Esophagus squamous epithelium (tissue), 4 donors: ENCODE measurements at regions not wholly inside any gene's neighbourhood (a gene's known extent, or its start where the extent isn't known, plus 50 kb on each side); places are given as distances from the start of the nearest gene placed in this dataset.
"Not testable (repeated sequence)": the region's sequence is repeated elsewhere in the genome, so short reads cannot be mapped to it uniquely, and the experiment has no call there.

Source experiments
- POLR2A ChIP-seq, 4 donors: fragments of 450-650 bp; IDR thresholded peaks; one replicate each; pipeline ENCODE4 v1.6.1; 2017; ENCODE audit warnings: antibody characterized with exemption in 4 of 4, mild to moderate bottlenecking in 4 of 4, moderate library complexity in 3 of 4
- TF ChIP-seq, protein P1 (sequence below), 6 experiments: fragments of 450-650 bp in 4 of 6; fragments of 200-600 bp in 2 of 6; sonication (generic) in 2 of 6; IDR thresholded peaks; one replicate each; pipeline ENCODE4 v1.5.1; 2016 to 2019; ENCODE audit warnings: antibody characterized with exemption in 6 of 6, mild to moderate bottlenecking in 4 of 6, moderate library complexity in 4 of 6

DNA sequence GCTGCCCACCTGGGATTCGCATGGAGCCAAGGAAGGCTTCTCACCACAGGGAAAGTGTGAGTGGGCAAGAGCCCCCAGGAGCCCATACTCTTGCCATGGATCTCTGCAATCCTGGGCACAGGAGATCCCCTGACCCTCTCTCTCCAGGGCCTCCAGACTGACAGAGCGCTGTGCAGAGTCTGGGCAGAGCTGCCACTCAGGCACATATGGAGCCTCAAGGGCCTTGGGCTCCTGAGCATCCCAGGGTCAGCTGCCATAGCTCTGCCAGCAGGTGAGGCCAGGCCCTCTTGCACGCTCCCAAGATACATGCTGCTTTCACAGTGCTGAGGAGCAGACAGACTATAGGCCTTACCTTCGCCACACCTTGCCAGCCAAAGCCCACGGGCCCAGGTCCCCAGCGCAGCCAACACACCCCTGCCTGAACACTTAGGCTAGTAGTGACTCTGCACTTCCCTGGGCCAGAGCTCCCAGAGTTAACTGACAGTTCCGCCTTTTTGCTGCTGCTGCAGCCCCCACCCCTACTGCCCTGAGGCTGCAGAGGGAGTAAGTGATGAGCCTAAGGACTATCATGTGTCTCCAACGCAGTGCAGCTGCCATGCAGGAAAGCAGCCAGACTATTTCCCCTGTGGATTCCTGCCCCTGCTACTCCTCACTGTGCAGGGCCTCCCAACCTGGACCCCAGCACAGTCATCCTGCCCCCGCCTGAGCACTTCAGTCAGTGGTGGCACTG is 323.2 kb downstream of the SPATA31A1 start:
- TF ChIP-seq, protein P1, sequence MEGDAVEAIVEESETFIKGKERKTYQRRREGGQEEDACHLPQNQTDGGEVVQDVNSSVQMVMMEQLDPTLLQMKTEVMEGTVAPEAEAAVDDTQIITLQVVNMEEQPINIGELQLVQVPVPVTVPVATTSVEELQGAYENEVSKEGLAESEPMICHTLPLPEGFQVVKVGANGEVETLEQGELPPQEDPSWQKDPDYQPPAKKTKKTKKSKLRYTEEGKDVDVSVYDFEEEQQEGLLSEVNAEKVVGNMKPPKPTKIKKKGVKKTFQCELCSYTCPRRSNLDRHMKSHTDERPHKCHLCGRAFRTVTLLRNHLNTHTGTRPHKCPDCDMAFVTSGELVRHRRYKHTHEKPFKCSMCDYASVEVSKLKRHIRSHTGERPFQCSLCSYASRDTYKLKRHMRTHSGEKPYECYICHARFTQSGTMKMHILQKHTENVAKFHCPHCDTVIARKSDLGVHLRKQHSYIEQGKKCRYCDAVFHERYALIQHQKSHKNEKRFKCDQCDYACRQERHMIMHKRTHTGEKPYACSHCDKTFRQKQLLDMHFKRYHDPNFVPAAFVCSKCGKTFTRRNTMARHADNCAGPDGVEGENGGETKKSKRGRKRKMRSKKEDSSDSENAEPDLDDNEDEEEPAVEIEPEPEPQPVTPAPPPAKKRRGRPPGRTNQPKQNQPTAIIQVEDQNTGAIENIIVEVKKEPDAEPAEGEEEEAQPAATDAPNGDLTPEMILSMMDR (IDR thresholded peaks at IDR 0.05): not testable (repeated sequence)
- TF ChIP-seq POLR2A (IDR thresholded peaks at IDR 0.05): not testable (repeated sequence)
